Coronary artery (tissue), 2 donors: ENCODE measurements at regions not wholly inside any gene's neighbourhood (a gene's known extent, or its start where the extent isn't known, plus 50 kb on each side); places are given as distances from the start of the nearest gene placed in this dataset.

ENCODE experiments used
- DNase-seq: peaks from one replicate; pipeline ENCODE4 v3.0.0-alpha.2; 2017; ENCODE audit warnings: low spot score
- H3K27ac ChIP-seq, 2 donors: fragments of 200-600 bp; sonication (generic); one replicate each; pipeline ENCODE4 v1.5.1; 2016 to 2019
- H3K4me3 ChIP-seq: fragments of 200-600 bp; sonication (generic); 2 replicates; pipeline ENCODE4 v1.5.1; 2016; ENCODE audit warnings: mild to moderate bottlenecking, moderate library complexity
- TF ChIP-seq, protein P1 (sequence below): fragments of 200-600 bp; sonication (generic); IDR thresholded peaks from one replicate; pipeline ENCODE4 v1.5.1; 2019; ENCODE audit warnings: antibody characterized with exemption

DNA sequence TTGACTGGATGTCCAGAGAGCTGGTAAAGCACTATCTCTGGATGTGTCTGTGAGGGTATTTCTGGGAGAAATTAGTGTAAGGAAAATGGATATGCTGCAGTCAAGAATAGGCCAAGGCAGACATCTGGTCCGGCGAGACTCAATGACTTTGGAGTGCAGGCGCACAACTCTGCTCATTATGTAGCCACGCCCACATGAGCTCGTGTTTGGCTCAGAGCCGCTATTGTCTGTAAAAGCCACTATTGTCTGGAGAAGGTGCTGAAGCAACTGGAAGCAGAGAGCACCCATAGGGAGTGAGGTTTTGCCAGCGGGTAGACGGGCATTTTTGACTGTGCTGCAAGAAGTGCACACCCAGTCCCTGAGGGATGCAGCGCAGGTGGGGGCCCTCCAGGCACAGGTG is 305.0 kb upstream of the POU3F2 start:
- Histone ChIP-seq H3K4me3 (no peak overlapping the region), H3K27ac (no peak overlapping the region)
- TF ChIP-seq, protein P1, sequence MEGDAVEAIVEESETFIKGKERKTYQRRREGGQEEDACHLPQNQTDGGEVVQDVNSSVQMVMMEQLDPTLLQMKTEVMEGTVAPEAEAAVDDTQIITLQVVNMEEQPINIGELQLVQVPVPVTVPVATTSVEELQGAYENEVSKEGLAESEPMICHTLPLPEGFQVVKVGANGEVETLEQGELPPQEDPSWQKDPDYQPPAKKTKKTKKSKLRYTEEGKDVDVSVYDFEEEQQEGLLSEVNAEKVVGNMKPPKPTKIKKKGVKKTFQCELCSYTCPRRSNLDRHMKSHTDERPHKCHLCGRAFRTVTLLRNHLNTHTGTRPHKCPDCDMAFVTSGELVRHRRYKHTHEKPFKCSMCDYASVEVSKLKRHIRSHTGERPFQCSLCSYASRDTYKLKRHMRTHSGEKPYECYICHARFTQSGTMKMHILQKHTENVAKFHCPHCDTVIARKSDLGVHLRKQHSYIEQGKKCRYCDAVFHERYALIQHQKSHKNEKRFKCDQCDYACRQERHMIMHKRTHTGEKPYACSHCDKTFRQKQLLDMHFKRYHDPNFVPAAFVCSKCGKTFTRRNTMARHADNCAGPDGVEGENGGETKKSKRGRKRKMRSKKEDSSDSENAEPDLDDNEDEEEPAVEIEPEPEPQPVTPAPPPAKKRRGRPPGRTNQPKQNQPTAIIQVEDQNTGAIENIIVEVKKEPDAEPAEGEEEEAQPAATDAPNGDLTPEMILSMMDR: no peak
- DNase-seq: no peak

DNA sequence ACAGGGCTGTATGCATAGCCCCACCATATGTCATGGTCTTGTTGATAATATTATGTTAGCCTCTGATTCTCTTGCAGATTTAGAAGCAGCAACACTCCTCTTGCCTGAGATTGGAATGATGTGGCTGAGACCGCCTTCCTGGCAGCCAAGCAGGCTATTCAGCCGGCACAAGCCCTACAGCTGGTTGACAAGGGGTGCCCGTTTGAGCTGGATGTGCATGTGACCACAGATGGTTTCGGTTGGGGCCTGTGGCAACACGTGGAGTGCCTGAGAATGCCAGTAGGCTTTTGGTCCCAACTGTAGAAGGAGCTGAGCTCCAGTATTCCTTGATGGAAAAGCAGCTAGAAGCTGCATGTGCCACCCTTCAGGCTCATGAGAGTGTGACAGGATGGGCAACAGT is 303.6 kb upstream of the POU3F2 start:
- no peak for DNase-seq
- Histone ChIP-seq H3K4me3 (no peak overlapping the region), H3K27ac (no peak overlapping the region)
- TF ChIP-seq, protein P1: no peak

DNA sequence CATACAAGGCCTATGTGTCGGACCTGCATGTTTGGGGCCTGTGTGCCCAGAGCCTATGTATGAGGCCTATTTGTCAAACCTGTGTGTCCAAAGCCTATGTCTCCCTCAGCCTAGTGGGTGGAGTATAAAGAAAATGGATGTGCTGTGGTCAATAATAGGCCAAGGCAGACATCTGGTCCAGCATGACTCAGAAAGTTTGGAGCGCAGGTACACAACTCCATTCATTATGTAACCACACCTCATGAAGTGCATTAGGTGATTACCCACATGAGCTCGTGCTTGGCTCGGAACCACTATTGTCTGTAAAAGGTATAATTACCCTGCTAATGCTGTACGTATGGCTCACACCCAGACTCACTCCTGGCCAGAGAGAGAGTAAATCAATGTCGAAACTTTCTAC is 302.4 kb upstream of the POU3F2 start:
- no peak for DNase-seq
- TF ChIP-seq, protein P1: no peak
- Histone ChIP-seq H3K4me3 (no peak overlapping the region), H3K27ac (no peak overlapping the region)

DNA sequence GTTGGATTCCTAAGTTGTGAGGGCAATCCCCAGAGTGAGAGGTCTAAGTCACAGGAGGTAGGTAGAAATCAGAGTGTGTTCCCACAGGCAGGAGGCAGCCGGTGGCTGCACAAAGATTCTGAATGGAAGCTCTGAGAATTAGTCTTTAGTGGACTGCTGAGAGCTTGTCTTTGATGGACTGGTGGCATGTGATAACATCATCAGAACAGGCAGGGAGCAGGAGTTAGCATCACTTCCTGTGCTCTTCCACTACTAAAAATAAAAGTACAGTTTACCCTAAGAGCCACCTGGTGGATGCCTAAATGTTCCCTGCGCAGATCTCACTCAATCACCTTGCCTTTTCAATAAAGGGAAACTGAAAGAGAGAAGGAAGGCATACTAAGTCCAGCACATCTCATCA is 294.6 kb upstream of the POU3F2 start:
- Histone ChIP-seq H3K4me3 (no peak overlapping the region), H3K27ac (no peak overlapping the region)
- TF ChIP-seq, protein P1: no peak
- no peak for DNase-seq

DNA sequence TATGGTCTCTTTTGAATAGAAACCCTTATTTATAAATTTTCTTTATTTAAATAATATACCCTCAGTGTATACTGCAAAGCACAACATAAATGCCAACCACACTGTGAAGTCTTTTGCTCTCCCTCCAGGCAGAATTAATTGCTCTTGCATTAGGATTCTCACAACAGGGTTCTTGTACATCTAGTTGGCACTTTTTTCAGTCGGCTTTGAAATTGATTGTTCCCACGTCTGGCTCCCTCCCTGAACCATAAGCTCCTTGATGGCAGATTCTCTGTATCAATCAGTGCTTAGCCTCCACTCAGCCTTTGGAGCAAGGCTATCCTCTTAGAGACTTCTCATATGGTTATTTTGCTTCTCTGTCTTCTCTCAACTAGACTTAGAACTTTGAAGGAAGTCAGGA is 288.0 kb upstream of the POU3F2 start:
- Histone ChIP-seq H3K27ac (no peak overlapping the region), H3K4me3 (no peak overlapping the region)
- TF ChIP-seq, protein P1: no peak
- DNase-seq: no peak

DNA sequence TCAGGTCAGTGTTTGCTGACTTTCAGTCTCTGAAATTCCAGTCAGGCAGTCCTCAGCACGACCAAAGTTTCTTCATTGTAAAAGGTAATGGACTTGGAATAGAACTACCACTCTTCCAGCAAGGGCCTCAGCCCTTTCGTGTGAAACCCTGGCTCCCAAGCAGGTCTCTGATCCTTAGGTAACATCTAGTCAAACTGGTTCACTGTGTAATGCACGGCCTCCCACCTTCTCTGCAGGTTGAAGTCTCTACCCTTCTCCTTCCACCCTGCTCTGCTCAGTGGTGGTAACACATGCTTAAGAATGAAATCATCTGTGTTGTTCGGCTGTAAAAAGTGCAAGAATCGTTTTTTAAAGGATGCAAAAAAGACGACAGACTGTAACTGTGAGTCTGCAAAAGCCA is 287.2 kb upstream of the POU3F2 start:
- TF ChIP-seq, protein P1: no peak
- Histone ChIP-seq H3K27ac (no peak overlapping the region), H3K4me3 (no peak overlapping the region)
- DNase-seq: no peak

DNA sequence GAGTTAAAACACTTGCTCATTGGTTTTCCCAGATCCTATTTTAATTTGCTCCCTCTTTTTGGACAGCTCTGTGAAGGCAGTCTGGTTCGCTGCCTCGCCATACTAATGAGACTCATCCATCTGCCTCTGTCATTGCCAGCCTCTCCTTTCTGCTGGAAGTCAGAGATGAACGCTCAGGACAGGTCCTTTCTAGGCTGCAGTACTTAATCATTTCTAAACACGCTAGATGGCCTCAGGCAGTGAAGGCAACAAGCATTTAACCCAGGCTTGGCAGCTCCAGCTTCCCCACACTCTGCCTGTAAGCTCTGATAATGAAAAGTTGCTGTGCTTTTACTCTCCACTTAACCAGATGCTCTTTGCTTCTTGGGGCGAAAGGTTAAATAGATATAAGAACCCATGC is 286.7 kb upstream of the POU3F2 start:
- TF ChIP-seq, protein P1: no peak
- no peak overlapping the region for H3K4me3 ChIP-seq
- H3K27ac ChIP-seq: no peak overlapping the region
- no peak for DNase-seq
